HEK293T (cell line): ENCODE measurements at regions not wholly inside any gene's neighbourhood (a gene's known extent, or its start where the extent isn't known, plus 50 kb on each side); places are given as distances from the start of the nearest gene placed in this dataset.

Source experiments
- ARNT ChIP-seq: fragments of 450-650 bp; IDR thresholded peaks from 2 replicates; pipeline ENCODE4 v1.6.1; 2017; ENCODE audit warnings: mild to moderate bottlenecking
- BHLHE40 ChIP-seq: fragments of 450-650 bp; IDR thresholded peaks from 2 replicates; pipeline ENCODE4 v1.6.1; 2016; ENCODE audit warnings: mild to moderate bottlenecking, moderate library complexity, borderline replicate concordance
- ELF4 ChIP-seq: fragments of 450-650 bp; IDR thresholded peaks from 2 replicates; pipeline ENCODE4 v1.6.1; 2017; ENCODE audit warnings: antibody characterized with exemption
- FOXA1 ChIP-seq: fragments of 450-650 bp; IDR thresholded peaks from 2 replicates; pipeline ENCODE4 v1.6.1; 2016; ENCODE audit warnings: mild to moderate bottlenecking
- FOXM1 ChIP-seq: fragments of 450-650 bp; IDR thresholded peaks from 2 replicates; pipeline ENCODE4 v1.6.1; 2017; ENCODE audit warnings: mild to moderate bottlenecking, borderline replicate concordance
- HDGF ChIP-seq: fragments of 450-650 bp; IDR thresholded peaks from 2 replicates; pipeline ENCODE4 v1.6.1; 2017; ENCODE audit warnings: antibody characterized with exemption, borderline replicate concordance
- PKNOX1 ChIP-seq: fragments of 450-650 bp; IDR thresholded peaks from 2 replicates; pipeline ENCODE4 v1.6.1; 2016
- SP1 ChIP-seq: fragments of 450-650 bp; IDR thresholded peaks from 2 replicates; pipeline ENCODE4 v1.6.1; 2017
- SUZ12 ChIP-seq: fragments of 450-650 bp; IDR thresholded peaks from 2 replicates; pipeline ENCODE4 v1.6.1; 2016; ENCODE audit warnings: mild to moderate bottlenecking

- no peak for TF ChIP-seq FOXA1
- TF ChIP-seq PKNOX1: no peak
- TF ChIP-seq HDGF: no peak
- no peak for TF ChIP-seq ELF4
- TF ChIP-seq SP1: no peak
- TF ChIP-seq FOXM1: no peak
- TF ChIP-seq SUZ12: no peak
- TF ChIP-seq ARNT: no peak
- no peak for TF ChIP-seq BHLHE40
Measured at GRCh38 chr4:128603081-128603480, 206.4 kb upstream of the JADE1 start.
